A549 (cell line): ENCODE measurements at regions not wholly inside any gene's neighbourhood (a gene's known extent, or its start where the extent isn't known, plus 50 kb on each side); places are given as distances from the start of the nearest gene placed in this dataset.

Source experiments
- CHD2 ChIP-seq: fragments of 150-350 bp; IDR thresholded peaks from 2 replicates; pipeline ENCODE4 v1.6.1; 2014; ENCODE audit warnings: low read length; ENCODE audit not compliant: partially characterized antibody
- CTCF ChIP-seq: fragments of >200 bp; sonication (Bioruptor Twin); formaldehyde crosslinking; IDR thresholded peaks from 3 replicates; pipeline ENCODE4 v1.5.1; 2016
- EP300 ChIP-seq, 2 experiments: fragments of >200 bp; sonication (Bioruptor Twin); formaldehyde crosslinking; IDR thresholded peaks; 2 replicates in 1 of 2; 3 replicates in 1 of 2; pipeline ENCODE4 v1.6.1; 2016 to 2017
- NPAS2 ChIP-seq: fragments of 250-450 bp; sonication (Bioruptor Pico); IDR thresholded peaks from 2 replicates; pipeline ENCODE4 v1.8.0; 2022; ENCODE audit warnings: mild to moderate bottlenecking, moderate library complexity, borderline replicate concordance
- PBX3 ChIP-seq: IDR thresholded peaks from 2 replicates; pipeline ENCODE4 v1.6.1; 2012
- POLR2A ChIP-seq: IDR thresholded peaks from 2 replicates; pipeline ENCODE4 v1.6.1; 2012; ENCODE audit warnings: mild to moderate bottlenecking, low read length
- REST ChIP-seq: fragments of 200-600 bp; sonication (generic); IDR thresholded peaks from 2 replicates; pipeline ENCODE4 v1.6.1; 2016; ENCODE audit warnings: antibody characterized with exemption, mild to moderate bottlenecking, moderate library complexity
- RFX5 ChIP-seq: fragments of 450-650 bp; IDR thresholded peaks from 2 replicates; pipeline ENCODE4 v1.7.1; 2014; ENCODE audit warnings: antibody characterized with exemption, mild to moderate bottlenecking, moderate library complexity

- TF ChIP-seq POLR2A (no peak), CTCF (no peak), PBX3 (no peak), CHD2 (no peak), NPAS2 (CRISPR knock-in tag) (no peak), REST (no peak), RFX5 (no peak), EP300 (IDR thresholded peaks at IDR 0.05) (no peak)
Measured at GRCh38 chr10:78471723-78472550, 438.3 kb downstream of the RPS24 start.
